K562 (cell line): ENCODE measurements at regions not wholly inside any gene's neighbourhood (a gene's known extent, or its start where the extent isn't known, plus 50 kb on each side); places are given as distances from the start of the nearest gene placed in this dataset.
A peak's percentile ranks its signal among the peaks of the same experiment; 100 is the strongest.

Experiments
- ATAC-seq: fragments of 200-7000 bp; cut with Tn5 transposase; 3 replicates; pipeline ENCODE4 v1.9.1; 2020; ENCODE audit warnings: moderate library complexity
- BruUV-seq: library from RNA; stranded (reverse); fragments of 400-500 nt; replicated peaks from 2 replicates; lab custom pipeline; 2021; lab: Mats Ljungman, UMichigan
- CTCF ChIA-PET: fragments of 300-600 bp; formaldehyde crosslinking; extraction: SDS; loops from one replicate; lab custom pipeline; 2021; ENCODE audit warnings: low intra/inter-chr PET ratio; lab: Yijun Ruan, JAX
- POLR2A ChIA-PET: fragments of 300-600, 350-650 bp; sonication (Branson Sonifier 250); formaldehyde crosslinking; extraction: SDS; loops from one replicate; lab custom pipeline; 2021; ENCODE audit warnings: antibody characterized with exemption, inconsistent platforms; lab: Yijun Ruan, JAX
- DNase-seq, 4 experiments: peaks; one replicate each; pipeline versions ENCODE4 v3.0.0 to v3.0.0-alpha.2; 2011 to 2018; ENCODE audit warnings: low spot score in 3 of 4, mixed read lengths in 3 of 4; ENCODE audit errors: extremely low read depth in 1 of 4
- FAIRE-seq: peaks from 2 replicates; lab custom pipeline; 2011; peaks lifted over from hg19 to GRCh38; lab: Jason Lieb, UNC
- H2AFZ ChIP-seq: 2 replicates; pipeline ENCODE4 v1.6.0; 2011; ENCODE audit warnings: low read depth, low read length, control low read depth, inconsistent platforms
- H3K27ac ChIP-seq: fragments of 200-600 bp; 3 replicates; pipeline ENCODE4 v1.8.0; 2011; ENCODE audit warnings: low read depth, mild to moderate bottlenecking, control low read depth, inconsistent platforms, low read length, moderate library complexity, mixed read lengths; ENCODE audit errors: extremely low read depth
- H3K27me3 ChIP-seq, 2 experiments: fragments of 300-600 bp in 1 of 2; 2 replicates in 1 of 2; 3 replicates in 1 of 2; pipeline versions ENCODE4 v1.6.0 to v1.8.0; 2011; ENCODE audit warnings: inconsistent platforms in 2 of 2, low read length in 2 of 2, mild to moderate bottlenecking in 1 of 2, mixed read lengths in 1 of 2, moderate library complexity in 1 of 2; ENCODE audit not compliant: control insufficient read depth in 2 of 2, insufficient read depth in 2 of 2
- H3K36me3 ChIP-seq: fragments of 300-600 bp; 3 replicates; pipeline ENCODE4 v1.8.0; 2011; ENCODE audit warnings: mild to moderate bottlenecking, low read length, inconsistent platforms; ENCODE audit not compliant: control insufficient read depth, insufficient read depth
- H3K4me1 ChIP-seq, 2 experiments: fragments of 200-600 bp in 1 of 2; replicated peaks in 1 of 2; 2 replicates in 1 of 2; 3 replicates in 1 of 2; pipeline versions ENCODE4 v1.5.1 to v1.8.0; 2011; ENCODE audit warnings: inconsistent platforms in 2 of 2, low read length in 2 of 2, mild to moderate bottlenecking in 1 of 2, mixed read lengths in 1 of 2, moderate library complexity in 1 of 2; ENCODE audit not compliant: control insufficient read depth in 2 of 2, insufficient read depth in 2 of 2
- H3K4me2 ChIP-seq: 2 replicates; pipeline ENCODE4 v1.6.1; 2011; ENCODE audit warnings: low read length, control low read depth, inconsistent platforms, mixed read lengths; ENCODE audit not compliant: insufficient read depth
- H3K4me3 ChIP-seq: fragments of 200-600 bp; sonication (generic), shearing (Covaris generic); 2 replicates; pipeline ENCODE4 v1.5.1; 2016; ENCODE audit warnings: control low read depth, inconsistent platforms
- H3K79me2 ChIP-seq: fragments of 200-600 bp; 3 replicates; pipeline ENCODE4 v1.8.0; 2011; ENCODE audit warnings: low read length, inconsistent platforms; ENCODE audit not compliant: control insufficient read depth, insufficient read depth
- H3K9ac ChIP-seq, 2 experiments: 2 replicates each; pipeline versions ENCODE4 v1.6.0 to v1.6.1; 2011; ENCODE audit warnings: low read depth in 2 of 2, low read length in 2 of 2, control low read depth in 1 of 2, inconsistent platforms in 1 of 2, mild to moderate bottlenecking in 1 of 2, mixed read lengths in 1 of 2; ENCODE audit not compliant: insufficient read depth in 1 of 2
- H3K9me1 ChIP-seq: one replicate; pipeline ENCODE4 v1.6.0; 2011; ENCODE audit warnings: inconsistent platforms, mild to moderate bottlenecking, low read length, moderate library complexity; ENCODE audit not compliant: control insufficient read depth, insufficient read depth
- H3K9me3 ChIP-seq: replicated peaks from 2 replicates; pipeline ENCODE4 v1.5.1; 2011; ENCODE audit warnings: low read depth, low read length, inconsistent platforms; ENCODE audit not compliant: control insufficient read depth, insufficient read depth
- H4K20me1 ChIP-seq: replicated peaks from 2 replicates; pipeline ENCODE4 v1.6.1; 2011; ENCODE audit warnings: low read length, inconsistent platforms, mixed read lengths; ENCODE audit not compliant: control insufficient read depth, insufficient read depth
- CCNT2 ChIP-seq: IDR thresholded peaks from 2 replicates; pipeline ENCODE4 v1.6.1; 2011; ENCODE audit warnings: borderline replicate concordance, low read depth, mild to moderate bottlenecking, moderate library complexity, mixed read lengths, low read length; ENCODE audit not compliant: insufficient read length; ENCODE audit errors: extremely low read depth
- NCOA2 ChIP-seq, 2 experiments: fragments of 450-650 bp; IDR thresholded peaks; 2 replicates each; pipeline ENCODE4 v1.6.1; 2018; ENCODE audit warnings: mild to moderate bottlenecking in 2 of 2, moderate library complexity in 1 of 2; ENCODE audit not compliant: partially characterized antibody in 2 of 2
- RFX1 ChIP-seq: fragments of 450-650 bp; IDR thresholded peaks from 2 replicates; pipeline ENCODE4 v1.6.1; 2016; ENCODE audit warnings: mild to moderate bottlenecking, moderate library complexity
- TEAD4 ChIP-seq, 2 experiments: sonication (generic) in 1 of 2; formaldehyde crosslinking in 1 of 2; IDR thresholded peaks; 2 replicates each; pipeline versions ENCODE4 v1.6.1 to v1.8.0; 2012 to 2022; ENCODE audit warnings: borderline replicate concordance in 1 of 2, inconsistent platforms in 1 of 2, low read length in 1 of 2, mild to moderate bottlenecking in 1 of 2, missing genetic modification reagents in 1 of 2
- WGBS: fragments of 100-300 bp; shearing (Covaris generic); methylation state at CpG from one replicate; pipeline ENCODE4 v1.1.6; 2016; ENCODE audit warnings: low coverage, mixed read lengths; ENCODE audit not compliant: insufficient coverage; ENCODE audit errors: missing lambda C conversion rate; 5-methylcytosine and 5-hydroxymethylcytosine counted together
- in situ Hi-C: fragments of 300-500 bp; cut with MboI; formaldehyde crosslinking; loops from 4 replicates; pipeline ENCODE4 v1.15.0; 2018; ENCODE audit warnings: inconsistent platforms, mixed read lengths
- intact Hi-C: fragments of 100-400 bp; cut with micrococcal nuclease; formaldehyde crosslinking; loops from 2 replicates; pipeline ENCODE4 v1.14.2; 2022

DNA sequence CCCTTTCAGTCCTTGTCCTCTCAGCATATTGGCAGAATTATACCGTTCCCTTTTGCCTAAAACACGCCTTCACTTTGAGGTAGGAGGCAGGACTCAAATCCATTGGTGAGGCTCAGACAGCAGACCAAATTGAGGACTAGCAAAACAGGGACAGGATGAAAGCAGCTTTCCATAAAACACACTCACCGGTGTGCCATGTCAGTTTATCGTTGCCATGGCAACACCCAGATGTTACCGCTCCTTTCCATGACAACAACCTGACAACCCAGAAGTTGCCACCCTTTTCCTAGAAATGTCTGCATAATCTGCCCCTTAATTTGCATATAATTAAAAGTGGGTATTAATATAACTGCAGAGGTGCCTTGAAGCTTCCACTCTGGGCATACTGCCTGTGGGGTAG is 730.4 kb downstream of the METTL4 start:
- H3K36me3 ChIP-seq, result no peaks in the 10 kb centered on the region
- H3K9ac ChIP-seq, result no peak overlapping the region
- intact Hi-C loops (no loop called here), in situ Hi-C loops (no loop called here)
- H2AFZ ChIP-seq, result no peak overlapping the region
- TF ChIP-seq CCNT2 (no peak), RFX1 (peak; percentile 92)
- CTCF ChIA-PET, result no interaction called here
- BruUV-seq, result no TSS peak
- POLR2A ChIA-PET, result interaction anchor here (0.9 to 1.3 kb wide), 2 partner anchors 12 to 23 kb away, joined by 3 to 5 read pairs; no protein-coding TSS in a partner anchor
- 1% methylated on average over 5 of the region's 5 CpGs for WGBS
- H4K20me1 ChIP-seq, result no peaks in the 10 kb centered on the region
- H3K4me3 ChIP-seq, result no peak overlapping the region
- H3K79me2 ChIP-seq, result no peaks in the 10 kb centered on the region
- DNase-seq, result peak in 1 of 4 experiments; percentile 8
- ATAC-seq, result no peak
- no peak overlapping the region for H3K27ac ChIP-seq
- no peak overlapping the region for H3K4me2 ChIP-seq
- no peak for FAIRE-seq
- H3K9me1 ChIP-seq, result no peaks in the 10 kb centered on the region
- no peaks in the 10 kb centered on the region for H3K9me3 ChIP-seq
- no peaks in the 10 kb centered on the region for H3K27me3 ChIP-seq
- no peaks in the 10 kb centered on the region for H3K4me1 ChIP-seq

DNA sequence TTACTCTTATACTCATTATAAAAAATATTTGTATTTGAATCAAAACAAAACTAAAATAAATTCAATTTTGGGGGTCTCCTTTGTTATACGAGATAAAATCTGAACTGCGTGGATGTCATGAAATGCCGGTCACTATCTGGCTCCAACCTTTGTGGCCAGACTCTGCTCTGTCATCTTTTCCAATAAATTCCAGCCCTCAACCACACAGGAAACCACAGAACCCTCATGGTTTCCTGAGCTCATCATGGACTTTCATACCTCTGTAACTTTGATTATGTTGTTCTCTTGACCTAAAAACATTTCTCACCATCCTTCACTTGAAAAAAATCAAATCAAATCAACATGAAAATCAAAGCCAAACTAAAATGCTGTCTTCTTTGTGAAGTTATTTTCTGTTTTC is 724.7 kb downstream of the METTL4 start:
- ATAC-seq, result no peak
- FAIRE-seq, result no peak
- Histone ChIP-seq H3K27me3 (peaks cover 0 to 10% of the 10 kb centered on the region in 2 experiments; a peak in 3 of 5 replicates), H2AFZ (no peak overlapping the region), H3K4me2 (no peak overlapping the region), H3K36me3 (no peaks in the 10 kb centered on the region), H3K27ac (no peak overlapping the region), H3K4me1 (no peaks in the 10 kb centered on the region), H3K9me3 (no peaks in the 10 kb centered on the region), H3K9me1 (no peaks in the 10 kb centered on the region), H3K9ac (no peak overlapping the region), H3K79me2 (no peaks in the 10 kb centered on the region), H4K20me1 (no peaks in the 10 kb centered on the region), H3K4me3 (no peak overlapping the region)
- ChIA-PET POLR2A (no interaction called here), CTCF (no interaction called here)
- WGBS, result 2% methylated on average over 3 of the region's 3 CpGs
- no peak for DNase-seq
- intact Hi-C loops (no loop called here), in situ Hi-C loops (no loop called here)
- BruUV-seq, result no TSS peak
- peak; percentile 31; the same call in 1 of the 2 replicates for TF ChIP-seq TEAD4 (IDR thresholded peaks at IDR 0.05; ENCODE audit: low read length)
- TF ChIP-seq TEAD4 (CRISPR knock-in tag; IDR thresholded peaks at IDR 0.05; ENCODE audit: borderline replicate concordance), result no peak
- no peak for TF ChIP-seq NCOA2 (IDR thresholded peaks at IDR 0.05; ENCODE audit: partially characterized antibody in 2 of 2)
